HEK293 (cell line): ENCODE measurements at regions not wholly inside any gene's neighbourhood (a gene's known extent, or its start where the extent isn't known, plus 50 kb on each side); places are given as distances from the start of the nearest gene placed in this dataset.

Source experiments
- CTCF ChIA-PET: fragments of 350-600 bp; formaldehyde crosslinking; extraction: SDS; loops from one replicate; lab custom pipeline; 2021; ENCODE audit warnings: antibody characterized with exemption; lab: Yijun Ruan, JAX
- POLR2A ChIA-PET: fragments of 300-600 bp; formaldehyde crosslinking; extraction: SDS; loops from one replicate; lab custom pipeline; 2020; ENCODE audit warnings: antibody characterized with exemption, inconsistent platforms; lab: Yijun Ruan, JAX
- H3K27ac ChIP-seq: fragments of 200-500 bp; sonication (Bioruptor generic); 2 replicates; pipeline ENCODE4 v1.5.1; 2014; ENCODE audit warnings: low read depth, low read length, control low read depth, inconsistent platforms; ENCODE audit errors: extremely low read depth
- H3K36me3 ChIP-seq, 2 experiments: fragments of 200-500 bp in 1 of 2; sonication (Bioruptor generic) in 1 of 2; 1 replicate in 1 of 2; 2 replicates in 1 of 2; pipeline ENCODE4 v1.5.1; 2014 to 2017; ENCODE audit warnings: inconsistent platforms in 2 of 2, low read length in 2 of 2; ENCODE audit not compliant: control insufficient read depth in 2 of 2, insufficient read depth in 1 of 2
- H3K4me1 ChIP-seq: fragments of 200-500 bp; sonication (Bioruptor generic); 2 replicates; pipeline ENCODE4 v1.5.1; 2014; ENCODE audit warnings: mild to moderate bottlenecking, low read length, inconsistent platforms; ENCODE audit not compliant: control insufficient read depth, insufficient read depth
- H3K4me3 ChIP-seq: 2 replicates; pipeline ENCODE4 v1.5.1; 2011; ENCODE audit warnings: low read depth, mild to moderate bottlenecking, control low read depth, low read length, moderate library complexity
- H3K9me3 ChIP-seq: fragments of 200-500 bp; sonication (Bioruptor generic); 2 replicates; pipeline ENCODE4 v1.5.1; 2014; ENCODE audit warnings: low read depth, low read length, inconsistent platforms; ENCODE audit not compliant: control insufficient read depth, insufficient read depth
- ATF2 ChIP-seq: fragments of 450-650 bp; formaldehyde crosslinking; IDR thresholded peaks from 2 replicates; pipeline ENCODE4 v1.5.1; 2016; ENCODE audit warnings: missing biosample characterization, missing genetic modification characterization, low read depth
- PRDM2 ChIP-seq: fragments of 450-650 bp; formaldehyde crosslinking; IDR thresholded peaks from 2 replicates; pipeline ENCODE4 v1.5.1; 2016; ENCODE audit warnings: missing biosample characterization, missing genetic modification characterization, borderline replicate concordance
- ZBTB48 ChIP-seq: fragments of 450-650 bp; formaldehyde crosslinking; IDR thresholded peaks from 2 replicates; pipeline ENCODE4 v1.5.1; 2016; ENCODE audit warnings: missing biosample characterization, missing genetic modification characterization
- ZEB2 ChIP-seq: fragments of 450-650 bp; formaldehyde crosslinking; IDR thresholded peaks from 2 replicates; pipeline ENCODE4 v1.5.1; 2016; ENCODE audit warnings: missing biosample characterization, missing genetic modification characterization
- ZNF112 ChIP-seq: fragments of 450-650 bp; formaldehyde crosslinking; IDR thresholded peaks from 2 replicates; pipeline ENCODE4 v1.5.0; 2017; ENCODE audit warnings: missing biosample characterization, missing genetic modification characterization
- ZNF350 ChIP-seq: fragments of 450-650 bp; formaldehyde crosslinking; IDR thresholded peaks from 2 replicates; pipeline ENCODE4 v1.5.0; 2017; ENCODE audit warnings: missing biosample characterization, mild to moderate bottlenecking, missing genetic modification characterization
- ZNF518A ChIP-seq: fragments of 450-650 bp; formaldehyde crosslinking; conservative IDR thresholded peaks from 2 replicates; pipeline ENCODE4 v1.5.1; 2016; ENCODE audit warnings: low read depth, missing biosample characterization, missing genetic modification characterization
- ZNF544 ChIP-seq: fragments of 450-650 bp; formaldehyde crosslinking; IDR thresholded peaks from 2 replicates; pipeline ENCODE4 v1.5.0; 2017; ENCODE audit warnings: missing biosample characterization, missing genetic modification characterization
- ZNF558 ChIP-seq: fragments of 450-650 bp; formaldehyde crosslinking; IDR thresholded peaks from 2 replicates; pipeline ENCODE4 v1.5.1; 2016; ENCODE audit warnings: missing biosample characterization, missing genetic modification characterization
- ZNF776 ChIP-seq: fragments of 450-650 bp; formaldehyde crosslinking; IDR thresholded peaks from 2 replicates; pipeline ENCODE4 v1.5.0; 2017; ENCODE audit warnings: missing biosample characterization, missing genetic modification characterization, borderline replicate concordance
- ZNF830 ChIP-seq: fragments of 450-650 bp; IDR thresholded peaks from 2 replicates; pipeline ENCODE4 v1.5.0; 2018; ENCODE audit warnings: missing biosample characterization, missing genetic modification characterization, low read depth, mild to moderate bottlenecking, moderate library complexity
- ZSCAN18 ChIP-seq: fragments of 450-650 bp; formaldehyde crosslinking; IDR thresholded peaks from 2 replicates; pipeline ENCODE4 v1.5.1; 2016; ENCODE audit warnings: missing biosample characterization, missing genetic modification characterization

- no peak for TF ChIP-seq ZBTB48 (tag by site-specific recombination)
- 0 out of 2 replicates have a peak, but pooled peaks have one; percentile 38 for TF ChIP-seq ZNF350 (tag by site-specific recombination)
- no peak for TF ChIP-seq ZSCAN18 (tag by site-specific recombination)
- no peak for TF ChIP-seq ZNF518A
- TF ChIP-seq ZNF830 (tag by site-specific recombination), result no peak
- peak; percentile 57; the same call in 1 of the 2 replicates for TF ChIP-seq ZNF112 (tag by site-specific recombination)
- peak; percentile 63; the same call in 1 of the 2 replicates for TF ChIP-seq ZNF776 (tag by site-specific recombination)
- no peak for TF ChIP-seq ZEB2 (tag by site-specific recombination)
- TF ChIP-seq PRDM2 (tag by site-specific recombination), result no peak
- peak; percentile 69; the same call in 1 of the 2 replicates for TF ChIP-seq ZNF544 (tag by site-specific recombination)
- ChIA-PET POLR2A (no interaction called here), CTCF (interaction anchor here (0.6 to 1.1 kb wide), 3 partner anchors 13 to 363 kb away, joined by 3 to 4 read pairs (median 3); no protein-coding TSS in a partner anchor)
- no peak overlapping the region for H3K4me3 ChIP-seq
- H3K36me3 ChIP-seq, result no peaks in the 10 kb centered on the region
- H3K9me3 ChIP-seq, result no peaks in the 10 kb centered on the region
- no peaks in the 10 kb centered on the region for H3K4me1 ChIP-seq
- no peak overlapping the region for H3K27ac ChIP-seq
Measured at GRCh38 chr9:84570482-84571154, 98.9 kb upstream of the NTRK2 start.

GRCh38 chr9:84573083-84573482 lies 96.4 kb upstream of the NTRK2 start:
- TF ChIP-seq ATF2 (tag by site-specific recombination), result peak; percentile 47; the same call in 1 of the 2 replicates
- TF ChIP-seq ZNF558 (tag by site-specific recombination), result no peak
- ChIA-PET CTCF (no interaction called here), POLR2A (no interaction called here)
- H3K9me3 ChIP-seq, result no peaks in the 10 kb centered on the region
- H3K4me3 ChIP-seq, result no peak overlapping the region
- H3K36me3 ChIP-seq, result no peaks in the 10 kb centered on the region
- no peak overlapping the region for H3K27ac ChIP-seq
- no peaks in the 10 kb centered on the region for H3K4me1 ChIP-seq
